ENCODE measurements at regions not wholly inside any gene's neighbourhood (a gene's known extent, or its start where the extent isn't known, plus 50 kb on each side); places are given as distances from the start of the nearest gene placed in this dataset.

GRCh38 chr7:142385491-142386340 is 127.9 kb upstream of the PRSS58 start:
- peak; percentile 17 for DNase-seq

GRCh38 chr7:142384493-142384922 is 126.7 kb upstream of the PRSS58 start:
- DNase-seq, result no peak

- no peak for DNase-seq
Observed at GRCh38 chr7:142383841-142384492, 126.1 kb upstream of the PRSS58 start.

GRCh38 chr7:142381727-142382390 is 124.0 kb upstream of the PRSS58 start:
- no peak for DNase-seq

- DNase-seq, result peak; percentile 35
Observed at GRCh38 chr7:142380069-142380468, 122.2 kb upstream of the PRSS58 start.

GRCh38 chr7:142379201-142379885 is 121.5 kb upstream of the PRSS58 start:
- DNase-seq, result no peak

GRCh38 chr7:142377567-142377966 is 119.7 kb upstream of the PRSS58 start:
- no peak for DNase-seq

- DNase-seq, result no peak
Observed at GRCh38 chr7:142376356-142376997, 118.6 kb upstream of the PRSS58 start.

GRCh38 chr7:142375710-142376313 is 118.0 kb upstream of the PRSS58 start:
- no peak for DNase-seq

GRCh38 chr7:142372727-142373126 is 114.9 kb upstream of the PRSS58 start:
- no peak for DNase-seq

GRCh38 chr7:142371586-142372377 is 113.9 kb upstream of the PRSS58 start:
- DNase-seq, result no peak

GRCh38 chr7:142365410-142365842 is 107.6 kb upstream of the PRSS58 start:
- no peak for DNase-seq

GRCh38 chr7:142364551-142364950 is 106.7 kb upstream of the PRSS58 start:
- DNase-seq, result no peak

- no peak for DNase-seq
Observed at GRCh38 chr7:142362349-142362748, 104.5 kb upstream of the PRSS58 start.

- DNase-seq, result no peak
Observed at GRCh38 chr7:142359694-142360279, 101.9 kb upstream of the PRSS58 start.

- peak; percentile 53 for DNase-seq
Observed at GRCh38 chr7:142357953-142358520, 100.2 kb upstream of the PRSS58 start.

- DNase-seq, result peak; percentile 76
Observed at GRCh38 chr7:142356166-142356565, 98.3 kb upstream of the PRSS58 start.

GRCh38 chr7:142355328-142355727 is 97.5 kb upstream of the PRSS58 start:
- no peak for DNase-seq

- no peak for DNase-seq
Observed at GRCh38 chr7:142353147-142354060, 95.5 kb upstream of the PRSS58 start.

Measured in NCI-H2171 (cell line).